Choroid plexus epithelial cell (primary cell): ENCODE measurements at regions not wholly inside any gene's neighbourhood (a gene's known extent, or its start where the extent isn't known, plus 50 kb on each side); places are given as distances from the start of the nearest gene placed in this dataset.

ENCODE experiments used
- DNase-seq: peaks from one replicate; pipeline ENCODE4 v3.0.0-alpha.2; 2010; ENCODE audit warnings: low read depth
- H3K4me3 ChIP-seq: 2 replicates; pipeline ENCODE4 v1.5.1; 2011; ENCODE audit warnings: low read depth, mild to moderate bottlenecking, control low read depth, low read length, moderate library complexity
- TF ChIP-seq, protein P1 (sequence below): conservative IDR thresholded peaks from 2 replicates; pipeline ENCODE4 v1.5.1; 2011; ENCODE audit warnings: low read depth, mild to moderate bottlenecking, control low read depth, inconsistent platforms, low read length, moderate library complexity

DNA sequence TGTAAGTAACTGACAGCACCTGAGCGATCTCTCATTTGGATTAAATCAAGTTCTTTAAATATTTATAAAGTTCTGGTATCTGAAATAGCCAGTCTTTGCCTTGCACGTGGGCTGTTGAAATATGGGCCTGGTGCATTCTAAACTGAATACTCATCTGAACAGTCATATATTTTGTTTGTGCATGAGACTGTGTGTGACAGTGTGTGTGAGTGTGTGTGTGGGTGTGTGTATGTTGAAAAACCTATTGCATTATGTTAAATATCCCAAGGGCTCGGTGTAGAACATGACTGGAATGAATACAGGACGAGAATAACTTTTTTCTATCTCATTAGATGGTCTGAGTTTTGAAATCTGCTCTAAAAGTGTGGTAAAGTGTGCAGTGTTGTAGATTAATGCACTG lies 82.4 kb upstream of the TOX3 start:
- no peak overlapping the region for H3K4me3 ChIP-seq
- TF ChIP-seq, protein P1, sequence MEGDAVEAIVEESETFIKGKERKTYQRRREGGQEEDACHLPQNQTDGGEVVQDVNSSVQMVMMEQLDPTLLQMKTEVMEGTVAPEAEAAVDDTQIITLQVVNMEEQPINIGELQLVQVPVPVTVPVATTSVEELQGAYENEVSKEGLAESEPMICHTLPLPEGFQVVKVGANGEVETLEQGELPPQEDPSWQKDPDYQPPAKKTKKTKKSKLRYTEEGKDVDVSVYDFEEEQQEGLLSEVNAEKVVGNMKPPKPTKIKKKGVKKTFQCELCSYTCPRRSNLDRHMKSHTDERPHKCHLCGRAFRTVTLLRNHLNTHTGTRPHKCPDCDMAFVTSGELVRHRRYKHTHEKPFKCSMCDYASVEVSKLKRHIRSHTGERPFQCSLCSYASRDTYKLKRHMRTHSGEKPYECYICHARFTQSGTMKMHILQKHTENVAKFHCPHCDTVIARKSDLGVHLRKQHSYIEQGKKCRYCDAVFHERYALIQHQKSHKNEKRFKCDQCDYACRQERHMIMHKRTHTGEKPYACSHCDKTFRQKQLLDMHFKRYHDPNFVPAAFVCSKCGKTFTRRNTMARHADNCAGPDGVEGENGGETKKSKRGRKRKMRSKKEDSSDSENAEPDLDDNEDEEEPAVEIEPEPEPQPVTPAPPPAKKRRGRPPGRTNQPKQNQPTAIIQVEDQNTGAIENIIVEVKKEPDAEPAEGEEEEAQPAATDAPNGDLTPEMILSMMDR: no peak
- no peak for DNase-seq

DNA sequence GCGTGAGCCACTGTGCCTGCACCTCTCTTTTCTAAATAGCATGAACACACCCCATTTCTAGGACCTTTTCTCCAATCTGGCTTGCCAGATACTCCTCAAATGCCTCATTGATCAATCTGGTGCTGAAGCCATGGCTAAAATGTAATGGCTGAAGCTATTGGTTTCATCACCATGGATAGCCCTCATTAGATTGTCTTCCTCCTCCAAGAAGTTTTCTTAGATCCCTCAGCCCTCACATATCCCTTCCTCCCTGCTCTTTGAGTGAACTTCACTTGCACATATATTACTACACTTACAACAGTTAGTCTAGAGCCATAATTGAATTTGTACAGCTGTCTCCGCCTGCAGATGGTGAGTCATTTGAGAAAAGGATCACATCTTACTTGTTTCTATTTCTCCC lies 77.9 kb upstream of the TOX3 start:
- no peak overlapping the region for H3K4me3 ChIP-seq
- no peak for DNase-seq
- TF ChIP-seq, protein P1: no peak

DNA sequence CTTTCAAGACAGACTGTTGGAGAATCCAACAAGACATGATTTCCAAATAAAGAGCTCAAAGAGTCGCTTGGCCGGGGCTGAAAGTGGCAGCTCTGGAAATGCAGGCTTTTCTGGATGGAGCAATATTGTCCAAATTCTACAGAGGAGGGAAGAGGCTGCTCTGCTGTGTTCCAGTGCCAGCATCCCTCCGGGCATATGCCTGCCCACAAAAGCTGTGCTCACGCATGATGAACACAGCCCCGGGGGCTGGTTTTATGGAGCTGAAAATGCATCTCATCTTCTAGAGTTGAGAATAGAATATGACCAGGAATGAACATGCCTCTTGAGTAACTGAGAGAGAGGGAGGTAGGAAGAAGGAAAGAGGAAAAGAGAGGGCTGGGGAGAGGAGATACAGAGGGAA lies 74.7 kb upstream of the TOX3 start:
- DNase-seq: no peak
- no peak overlapping the region for H3K4me3 ChIP-seq
- TF ChIP-seq, protein P1: no peak

DNA sequence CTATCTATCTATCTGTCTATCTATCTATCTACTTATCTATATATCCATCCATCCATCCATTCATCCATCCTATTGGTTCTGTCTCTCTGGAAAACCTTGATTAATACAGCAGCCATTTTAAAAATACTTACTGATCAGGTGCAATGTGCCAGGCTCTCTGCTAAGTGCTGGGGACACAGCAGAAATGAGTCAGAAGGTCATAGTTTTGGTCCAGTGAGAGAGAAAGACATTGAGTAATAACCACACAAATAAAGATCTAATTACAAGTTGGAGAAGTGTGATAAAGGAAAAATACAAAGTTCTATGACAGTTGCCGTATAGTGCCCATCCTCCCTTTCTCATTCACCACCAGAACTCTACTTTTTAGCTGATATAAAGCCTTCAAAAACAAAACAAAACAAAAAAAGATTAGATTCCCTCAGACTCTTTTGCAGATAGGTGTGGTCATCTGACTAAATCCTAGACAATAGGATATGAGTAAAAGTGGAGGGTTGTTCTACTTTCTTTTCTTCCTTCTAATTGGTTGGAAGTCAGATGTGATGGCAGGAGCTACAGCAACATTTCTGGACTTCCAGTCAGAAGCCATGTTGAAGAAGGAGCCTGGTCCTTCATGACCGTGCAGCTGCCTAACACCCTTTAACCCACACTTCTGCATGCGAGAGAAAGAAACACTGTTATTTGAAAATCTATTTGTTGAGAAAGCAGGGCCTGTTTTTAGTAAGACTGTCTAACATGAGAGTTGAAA lies 72.0 kb upstream of the TOX3 start:
- no peak for DNase-seq
- H3K4me3 ChIP-seq: no peak overlapping the region
- TF ChIP-seq, protein P1: no peak

DNA sequence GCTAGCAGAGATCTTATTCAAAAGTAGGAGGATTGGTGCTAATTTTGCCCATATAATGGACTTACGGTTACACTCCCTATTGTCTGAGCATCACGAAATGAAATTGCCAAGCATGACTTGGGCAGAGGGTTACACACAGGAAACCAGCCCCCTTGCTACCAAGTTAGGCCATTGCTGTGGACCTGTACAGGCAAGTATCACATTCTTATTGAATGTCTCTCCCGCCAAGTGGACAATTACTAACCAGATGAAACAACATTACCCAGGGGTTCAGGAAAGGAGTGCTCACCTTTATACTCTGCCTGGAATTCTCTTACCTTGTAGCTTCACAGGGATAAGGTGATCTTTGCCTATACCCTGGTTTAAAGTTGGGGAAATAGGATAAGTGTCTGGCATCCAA lies 70.6 kb upstream of the TOX3 start:
- TF ChIP-seq, protein P1: no peak
- DNase-seq: no peak
- H3K4me3 ChIP-seq: no peak overlapping the region

DNA sequence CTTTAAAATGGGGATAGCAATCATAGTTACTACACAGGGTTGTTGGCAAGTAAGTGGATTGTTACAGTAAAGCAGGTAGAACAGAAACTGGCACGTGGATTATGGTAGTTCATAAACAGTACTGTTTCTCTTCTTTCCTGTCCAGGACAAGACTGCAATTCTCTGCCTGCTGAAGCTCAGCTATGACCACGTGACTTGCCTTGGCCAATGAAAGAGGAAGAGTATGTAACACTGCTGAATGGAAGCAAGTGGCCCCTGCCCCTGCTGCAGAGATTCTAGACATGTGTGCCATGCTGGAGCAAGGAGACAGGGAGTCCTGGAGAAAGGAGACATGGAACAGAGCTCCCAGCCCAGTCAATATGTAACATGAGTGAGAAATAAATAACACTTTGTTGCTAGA lies 66.6 kb upstream of the TOX3 start:
- no peak overlapping the region for H3K4me3 ChIP-seq
- TF ChIP-seq, protein P1: no peak
- no peak for DNase-seq
